ENCODE measurements at regions not wholly inside any gene's neighbourhood (a gene's known extent, or its start where the extent isn't known, plus 50 kb on each side); places are given as distances from the start of the nearest gene placed in this dataset.

- Mint-ChIP-seq H3K4me3 (peak overlapping the region; percentile 14), H3K9me3 (no peaks in the 10 kb centered on the region), H3K4me1 (peaks cover 66% of the 10 kb centered on the region), H3K27me3 (ENCODE audit: insufficient read depth) (no peaks in the 10 kb centered on the region), H3K36me3 (ENCODE audit: low read depth) (peaks cover 6% of the 10 kb centered on the region), H3K27ac (peak overlapping the region; percentile 87)
- WGBS, 2 experiments (ENCODE audit: insufficient coverage in 1 of 2, insufficient read length in 1 of 2) = 77 to 100% methylated on average over 1 to 4 of the region's 4 CpGs
- Histone ChIP-seq H3K4me1 (ENCODE audit: control insufficient read depth, insufficient read depth, low read length) (peaks cover 31% of the 10 kb centered on the region), H3K4me3 (ENCODE audit: low read length) (no peak overlapping the region), H3K9ac (ENCODE audit: extremely low read depth, low read length, poor library complexity, severe bottlenecking) (no peak overlapping the region), H3K9me3 (ENCODE audit: control insufficient read depth, low read length) (no peaks in the 10 kb centered on the region), H3K27ac (ENCODE audit: low read depth, low read length) (peak overlapping the region; percentile 19), H3K27me3 (ENCODE audit: control insufficient read depth, insufficient read depth, low read length, poor library complexity, severe bottlenecking) (no peaks in the 10 kb centered on the region), H3K36me3 (ENCODE audit: control insufficient read depth, insufficient read depth, low read length) (no peaks in the 10 kb centered on the region)
- DNase-seq = no peak
- TF ChIP-seq CTCF (conservative IDR thresholded peaks at IDR 0.05) = no peak
Measured at GRCh38 chr15:62494197-62494596, 329.1 kb upstream of the C2CD4B start.

GRCh38 chr15:62495670-62496614 lies 330.9 kb upstream of the C2CD4B start:
- peaks cover 2% of the 10 kb centered on the region for H3K36me3 Mint-ChIP-seq (ENCODE audit: low read depth)
- Histone ChIP-seq H3K9ac (ENCODE audit: extremely low read depth, low read length, poor library complexity, severe bottlenecking) (no peak overlapping the region), H3K9me3 (ENCODE audit: control insufficient read depth, low read length) (no peaks in the 10 kb centered on the region), H3K27me3 (ENCODE audit: control insufficient read depth, insufficient read depth, low read length, poor library complexity, severe bottlenecking) (no peaks in the 10 kb centered on the region), H3K36me3 (ENCODE audit: control insufficient read depth, insufficient read depth, low read length) (no peaks in the 10 kb centered on the region), H3K27ac (ENCODE audit: low read depth, low read length) (no peak overlapping the region), H3K4me3 (ENCODE audit: low read length) (no peak overlapping the region), H3K4me1 (ENCODE audit: control insufficient read depth, insufficient read depth, low read length) (peaks cover 25% of the 10 kb centered on the region)
- H3K9me3 Mint-ChIP-seq = no peaks in the 10 kb centered on the region
- no peak for DNase-seq
- peaks cover 54% of the 10 kb centered on the region for H3K4me1 Mint-ChIP-seq
- H3K27ac Mint-ChIP-seq = no peak overlapping the region
- WGBS, 2 experiments (ENCODE audit: insufficient coverage in 1 of 2, insufficient read length in 1 of 2) = 93 to 94% methylated on average over 7 to 9 of the region's 9 CpGs
- H3K4me3 Mint-ChIP-seq = no peak overlapping the region
- TF ChIP-seq CTCF (conservative IDR thresholded peaks at IDR 0.05) = no peak
- H3K27me3 Mint-ChIP-seq (ENCODE audit: insufficient read depth) = no peaks in the 10 kb centered on the region

GRCh38 chr15:62497356-62497755 lies 332.3 kb upstream of the C2CD4B start:
- no peak overlapping the region for H3K27ac Mint-ChIP-seq
- Histone ChIP-seq H3K36me3 (ENCODE audit: control insufficient read depth, insufficient read depth, low read length) (no peaks in the 10 kb centered on the region), H3K9ac (ENCODE audit: extremely low read depth, low read length, poor library complexity, severe bottlenecking) (no peak overlapping the region), H3K9me3 (ENCODE audit: control insufficient read depth, low read length) (no peaks in the 10 kb centered on the region), H3K4me3 (ENCODE audit: low read length) (no peak overlapping the region), H3K4me1 (ENCODE audit: control insufficient read depth, insufficient read depth, low read length) (peaks cover 26% of the 10 kb centered on the region), H3K27ac (ENCODE audit: low read depth, low read length) (no peak overlapping the region), H3K27me3 (ENCODE audit: control insufficient read depth, insufficient read depth, low read length, poor library complexity, severe bottlenecking) (no peaks in the 10 kb centered on the region)
- TF ChIP-seq CTCF (conservative IDR thresholded peaks at IDR 0.05) = no peak
- no peak overlapping the region for H3K4me3 Mint-ChIP-seq
- H3K27me3 Mint-ChIP-seq (ENCODE audit: insufficient read depth) = no peaks in the 10 kb centered on the region
- H3K36me3 Mint-ChIP-seq (ENCODE audit: low read depth) = peaks cover 2% of the 10 kb centered on the region
- peaks cover 51% of the 10 kb centered on the region for H3K4me1 Mint-ChIP-seq
- no peak for DNase-seq
- 93 to 100% methylated on average over 2 of the region's 2 CpGs for WGBS, 2 experiments (ENCODE audit: insufficient coverage in 1 of 2, insufficient read length in 1 of 2)
- no peaks in the 10 kb centered on the region for H3K9me3 Mint-ChIP-seq

Data from endodermal cell (in vitro differentiated cells).